K562 (cell line): ENCODE measurements at regions not wholly inside any gene's neighbourhood (a gene's known extent, or its start where the extent isn't known, plus 50 kb on each side); places are given as distances from the start of the nearest gene placed in this dataset.

ENCODE experiments used
- ARNT ChIP-seq, 2 experiments: fragments of 450-650 bp; IDR thresholded peaks; 2 replicates each; pipeline ENCODE4 v1.6.1; 2016; ENCODE audit warnings: mild to moderate bottlenecking in 1 of 2
- BACH1 ChIP-seq: fragments of 200-800 bp; sonication (Bioruptor generic); IDR thresholded peaks from 2 replicates; pipeline ENCODE4 v1.6.1; 2016; ENCODE audit warnings: missing genetic modification characterization, missing compliant biosample characterization
- BRF1 ChIP-seq: IDR thresholded peaks from 3 replicates; pipeline ENCODE4 v1.6.1; 2011; ENCODE audit warnings: borderline replicate concordance, mild to moderate bottlenecking; ENCODE audit not compliant: insufficient read length; ENCODE audit errors: extremely low read depth
- CBX5 ChIP-seq: IDR thresholded peaks from 2 replicates; pipeline ENCODE4 v1.6.1; 2014; ENCODE audit warnings: low read depth, borderline replicate concordance
- CREB5 ChIP-seq: fragments of 250-450 bp; sonication (Bioruptor Pico); IDR thresholded peaks from 2 replicates; pipeline ENCODE4 v1.5.0; 2020; ENCODE audit warnings: mild to moderate bottlenecking
- HBP1 ChIP-seq: fragments of 450-650 bp; formaldehyde crosslinking; IDR thresholded peaks from 2 replicates; pipeline ENCODE4 v1.4.0; 2022; ENCODE audit warnings: missing genetic modification characterization
- LARP7 ChIP-seq: fragments of 450-650 bp; IDR thresholded peaks from 2 replicates; pipeline ENCODE4 v1.6.1; 2016
- MAFF ChIP-seq: IDR thresholded peaks from 2 replicates; pipeline ENCODE4 v1.6.1; 2012; ENCODE audit warnings: low read length, improper control_type of control experiment
- MEF2A ChIP-seq: IDR thresholded peaks from 2 replicates; pipeline ENCODE4 v1.6.1; 2011; ENCODE audit warnings: low read depth, mild to moderate bottlenecking, low read length, moderate library complexity; ENCODE audit not compliant: control insufficient read depth
- MIER1 ChIP-seq: fragments of 450-650 bp; IDR thresholded peaks from 2 replicates; pipeline ENCODE4 v1.6.1; 2016; ENCODE audit warnings: antibody characterized with exemption, mild to moderate bottlenecking, low read depth
- MYC ChIP-seq, 2 experiments: fragments of 250-450 bp in 1 of 2; sonication (Bioruptor Pico) in 1 of 2; IDR thresholded peaks; 2 replicates each; pipeline versions ENCODE4 v1.5.1 to v1.6.1; 2012 to 2021; ENCODE audit warnings: low read depth in 2 of 2, borderline replicate concordance in 1 of 2, improper control_type of control experiment in 1 of 2, low read length in 1 of 2, mild to moderate bottlenecking in 1 of 2, moderate library complexity in 1 of 2
- NCOA4 ChIP-seq: fragments of 450-650 bp; IDR thresholded peaks from 2 replicates; pipeline ENCODE4 v1.6.1; 2018; ENCODE audit warnings: mild to moderate bottlenecking; ENCODE audit not compliant: partially characterized antibody
- RAD51 ChIP-seq: fragments of 450-650 bp; IDR thresholded peaks from 2 replicates; pipeline ENCODE4 v1.7.1; 2016; ENCODE audit warnings: low read depth, mild to moderate bottlenecking, borderline replicate concordance
- RBM22 ChIP-seq: fragments of 200-400 bp; formaldehyde crosslinking; IDR thresholded peaks from 2 replicates; pipeline ENCODE4 v1.6.1; 2018; ENCODE audit warnings: low read length, low read depth; ENCODE audit not compliant: poor library complexity, severe bottlenecking
- TSHZ1 ChIP-seq: fragments of 250-450 bp; sonication (Bioruptor Pico); IDR thresholded peaks from 2 replicates; pipeline ENCODE4 v1.4.0; 2020; ENCODE audit warnings: mild to moderate bottlenecking, moderate library complexity
- ZBTB1 ChIP-seq: sonication (generic); formaldehyde crosslinking; IDR thresholded peaks from 2 replicates; pipeline ENCODE4 v1.8.1; 2023; ENCODE audit warnings: missing genetic modification reagents, low read depth, mild to moderate bottlenecking, borderline replicate concordance
- ZBTB7A ChIP-seq: IDR thresholded peaks from 2 replicates; pipeline ENCODE4 v1.6.1; 2011; ENCODE audit warnings: low read depth, mild to moderate bottlenecking, low read length, moderate library complexity, borderline replicate concordance; ENCODE audit not compliant: control insufficient read depth
- ZBTB9 ChIP-seq: fragments of 450-650 bp; formaldehyde crosslinking; IDR thresholded peaks from 2 replicates; pipeline ENCODE4 v1.4.0; 2020; ENCODE audit warnings: mild to moderate bottlenecking, moderate library complexity
- ZC3H8 ChIP-seq: fragments of 450-650 bp; IDR thresholded peaks from 2 replicates; pipeline ENCODE4 v1.6.1; 2017
- ZNF232 ChIP-seq: sonication (generic); formaldehyde crosslinking; IDR thresholded peaks from 2 replicates; pipeline ENCODE4 v1.8.0; 2022; ENCODE audit warnings: mild to moderate bottlenecking, missing genetic modification reagents
- ZNF444 ChIP-seq: fragments of 250-450 bp; sonication (Bioruptor Pico); IDR thresholded peaks from 2 replicates; pipeline ENCODE4 v1.4.0; 2020; ENCODE audit warnings: mild to moderate bottlenecking, moderate library complexity

GRCh38 chr12:127145929-127146789 lies 1120.8 kb upstream of the TMEM132C start (continued):
- no peak for TF ChIP-seq BACH1 (tag)
- no peak for TF ChIP-seq ARNT (IDR thresholded peaks at IDR 0.05)
- 0 out of 2 replicates have a peak, but pooled peaks have one; percentile 39 for TF ChIP-seq MYC (IDR thresholded peaks at IDR 0.05; ENCODE audit: low read depth, low read length)
- TF ChIP-seq MYC (CRISPR knock-in tag; IDR thresholded peaks at IDR 0.05; ENCODE audit: borderline replicate concordance, low read depth) = no peak
- TF ChIP-seq ZBTB9 (CRISPR knock-in tag) = no peak
- no peak for TF ChIP-seq NCOA4
- TF ChIP-seq CBX5 = no peak
- TF ChIP-seq ZBTB1 (CRISPR knock-in tag) = no peak
- TF ChIP-seq ZBTB7A = peak; percentile 56
- TF ChIP-seq BRF1 = no peak
- peak; percentile 77 for TF ChIP-seq RBM22
- TF ChIP-seq ZNF232 (CRISPR knock-in tag) = no peak
- TF ChIP-seq TSHZ1 (CRISPR knock-in tag) = no peak
- TF ChIP-seq MIER1 = no peak
- TF ChIP-seq ZNF444 (CRISPR knock-in tag) = no peak
- TF ChIP-seq MEF2A = no peak
- TF ChIP-seq ZC3H8 = no peak
- TF ChIP-seq CREB5 (CRISPR knock-in tag) = no peak
- no peak for TF ChIP-seq LARP7
- TF ChIP-seq HBP1 (CRISPR knock-in tag) = no peak
- TF ChIP-seq MAFF = no peak
- TF ChIP-seq RAD51 = no peak
